DMS 273 (cell line): ENCODE measurements at regions not wholly inside any gene's neighbourhood (a gene's known extent, or its start where the extent isn't known, plus 50 kb on each side); places are given as distances from the start of the nearest gene placed in this dataset.

ENCODE experiments used
- DNase-seq: peaks from one replicate; lab custom pipeline; 2025; ENCODE audit not compliant: unreplicated experiment; lab: John Stamatoyannopoulos, UW

DNA sequence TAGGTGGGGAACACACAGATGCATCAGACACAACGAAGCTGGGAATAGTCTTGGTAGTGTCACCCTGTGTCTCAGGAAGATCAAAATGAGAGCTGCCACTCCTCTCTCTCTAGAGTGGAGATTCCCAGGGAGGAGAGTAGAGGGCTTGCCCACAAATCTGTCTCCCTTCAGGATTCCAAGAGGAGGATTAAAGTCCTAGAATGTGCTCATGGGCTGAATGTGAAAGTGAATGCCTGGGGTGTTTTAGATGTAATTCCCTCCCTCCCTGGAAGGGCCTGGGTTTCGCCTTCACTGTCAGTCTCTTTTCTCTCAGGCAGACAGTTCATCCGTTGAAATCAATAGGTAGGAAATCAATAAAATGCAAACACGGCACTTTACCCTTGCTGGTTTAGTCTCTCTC, 282.6 kb upstream of the PPARGC1A start:
- DNase-seq = no peak

DNA sequence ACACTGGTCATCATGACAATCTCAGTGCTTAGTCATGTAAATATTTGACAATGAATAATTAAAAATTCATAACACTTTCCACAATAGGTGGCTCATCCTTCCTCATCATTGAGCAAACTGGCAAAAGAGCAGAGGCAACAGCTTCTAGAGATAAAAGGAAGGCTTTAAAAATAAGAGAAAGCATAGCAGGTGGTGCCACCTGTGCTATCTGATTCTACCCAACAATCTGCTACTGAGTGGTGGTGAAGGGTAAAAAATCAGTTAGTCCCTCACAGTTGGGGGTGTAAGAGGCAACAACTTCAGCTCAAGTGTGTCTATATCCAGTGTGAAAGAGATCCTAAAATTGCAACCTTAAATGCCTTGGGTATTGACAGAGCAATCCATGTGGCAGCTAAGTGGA, 280.1 kb upstream of the PPARGC1A start:
- DNase-seq = no peak

DNA sequence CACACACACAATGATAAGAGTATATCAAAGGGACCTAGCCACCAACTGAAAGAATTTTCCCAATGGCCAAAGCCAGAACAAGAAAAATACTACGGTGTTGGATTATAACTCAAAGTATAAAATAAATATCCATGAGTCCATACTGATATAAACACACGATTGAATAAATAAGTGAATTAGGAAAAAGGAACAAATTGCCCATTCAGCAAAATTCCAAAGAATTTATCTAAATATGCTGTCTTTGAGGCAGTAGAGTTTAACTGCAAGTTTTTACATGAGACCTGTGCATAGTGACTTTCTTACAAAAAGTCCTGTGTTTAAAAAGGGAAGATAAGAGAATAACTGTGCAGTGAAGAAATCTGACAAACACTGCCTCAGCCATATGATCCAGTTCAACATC, 278.8 kb upstream of the PPARGC1A start:
- no peak for DNase-seq

DNA sequence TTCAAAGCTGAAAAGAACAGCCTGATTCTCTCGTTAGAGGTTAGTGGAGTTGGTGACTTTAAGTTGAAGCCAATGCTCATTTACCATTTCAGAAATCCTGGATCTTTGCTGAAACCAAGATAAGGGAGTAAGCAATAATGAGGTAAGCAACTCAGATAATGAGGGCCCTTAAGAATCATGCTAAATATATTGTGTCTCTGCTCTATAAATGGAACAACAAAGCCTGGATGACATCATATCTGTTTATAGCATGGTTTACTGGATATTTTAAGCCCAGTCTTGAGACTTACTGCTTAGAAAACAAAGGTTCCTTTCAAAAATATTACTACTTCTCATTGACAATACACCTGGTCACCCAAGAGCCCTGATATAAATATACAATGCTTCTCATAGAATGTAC, 276.7 kb upstream of the PPARGC1A start:
- no peak for DNase-seq

DNA sequence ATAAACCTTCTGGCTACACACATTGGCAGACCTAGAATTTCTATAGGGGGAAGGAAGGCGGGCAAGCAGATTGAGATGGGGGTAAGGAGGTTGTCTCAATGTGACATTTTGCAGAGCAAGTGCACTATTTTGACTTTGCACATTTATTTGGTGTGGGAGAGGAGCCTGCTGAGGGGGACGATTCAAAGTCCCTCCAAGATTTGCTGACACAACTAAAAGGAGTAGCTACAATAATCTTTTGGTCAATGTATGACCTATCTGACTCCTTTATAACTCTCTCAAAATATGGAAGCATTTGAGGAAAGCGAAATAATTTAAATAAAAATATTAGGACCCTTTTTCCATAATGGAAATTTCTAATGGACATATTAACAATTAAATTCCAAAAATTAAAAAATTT, 274.9 kb upstream of the PPARGC1A start:
- no peak for DNase-seq

DNA sequence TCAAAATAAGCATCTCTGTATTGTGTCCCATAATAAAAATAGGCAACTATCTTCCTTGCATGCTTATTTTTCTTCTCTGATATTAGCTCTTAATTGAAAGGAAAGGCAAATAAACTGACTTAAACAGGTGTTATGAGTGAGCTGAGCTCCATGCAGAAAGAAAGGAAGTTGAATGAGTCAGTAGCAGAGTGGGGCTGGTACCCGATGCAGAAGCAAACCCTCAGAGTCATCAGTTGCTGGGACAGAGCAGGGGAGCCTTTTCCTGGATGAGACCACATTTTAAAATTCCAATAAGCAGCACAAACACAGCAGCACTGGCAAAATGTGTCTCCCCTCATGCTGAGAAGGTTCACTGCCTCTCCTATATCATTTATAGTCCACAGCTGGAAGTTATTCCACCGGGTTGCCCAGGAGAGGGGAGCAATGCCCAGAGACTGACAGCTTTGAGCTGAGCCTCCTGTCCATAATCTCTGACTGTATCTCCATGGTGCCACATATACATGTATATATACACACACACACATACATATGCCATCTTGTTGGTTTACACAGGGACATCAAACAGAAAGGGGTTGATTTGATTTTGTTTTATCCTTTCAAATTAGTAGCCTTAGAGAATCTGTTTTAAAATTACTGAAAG, 274.3 kb upstream of the PPARGC1A start:
- DNase-seq = no peak

DNA sequence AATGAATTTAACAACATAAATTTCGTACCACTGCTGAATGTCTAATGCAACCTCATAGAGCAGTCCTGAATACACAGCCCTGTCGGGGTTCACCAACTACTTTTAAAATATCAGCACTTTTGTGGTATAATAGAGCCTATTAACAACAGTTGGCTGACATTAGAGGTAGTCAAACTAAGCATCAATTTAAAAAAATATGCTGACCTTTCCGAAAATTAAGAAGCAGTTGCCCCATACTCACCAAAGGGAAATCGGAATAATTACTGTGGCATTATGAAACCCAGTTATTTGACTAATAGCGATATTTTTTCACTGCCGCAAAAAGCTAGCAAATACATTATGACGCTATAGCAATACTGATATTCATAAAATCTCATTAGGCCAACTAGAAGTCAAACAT, 273.5 kb upstream of the PPARGC1A start:
- no peak for DNase-seq

DNA sequence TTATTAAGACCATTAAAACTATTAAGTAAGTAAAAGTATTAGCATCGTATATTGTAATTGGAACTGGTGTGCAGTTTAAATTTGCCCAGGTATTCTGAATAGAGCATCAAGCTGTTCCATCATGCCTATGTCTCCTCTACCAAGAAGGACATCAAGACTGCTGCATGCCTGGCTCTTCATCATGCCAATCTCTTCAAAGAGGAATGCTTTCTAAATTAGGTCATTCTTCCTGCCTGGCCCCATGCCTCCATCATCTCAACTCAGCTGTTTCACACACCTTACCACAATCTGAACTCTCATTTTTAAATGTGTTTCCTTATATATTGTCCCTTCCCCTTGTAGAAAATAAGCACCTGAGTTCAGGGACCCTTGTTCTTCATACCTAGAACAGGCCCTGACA, 270.5 kb upstream of the PPARGC1A start:
- no peak for DNase-seq

DNA sequence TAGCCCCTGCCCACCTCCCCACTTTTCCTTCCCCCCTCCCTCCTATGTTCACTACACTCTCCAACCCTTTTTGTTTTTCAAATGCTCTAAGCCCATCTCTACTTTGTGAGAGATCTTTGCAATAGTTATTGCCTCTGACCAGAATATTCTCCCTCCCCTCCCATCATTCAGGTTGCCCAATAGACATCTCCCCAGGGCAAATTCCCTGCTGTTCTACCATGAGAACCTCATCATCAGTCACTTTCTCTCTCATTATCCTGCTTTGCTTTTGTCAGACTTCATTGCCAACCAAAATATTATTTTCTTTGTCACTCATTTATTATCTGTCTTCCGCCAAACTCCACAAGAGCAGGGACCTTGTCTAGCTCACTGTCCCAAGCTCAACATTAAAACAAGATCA, 268.2 kb upstream of the PPARGC1A start:
- no peak for DNase-seq

DNA sequence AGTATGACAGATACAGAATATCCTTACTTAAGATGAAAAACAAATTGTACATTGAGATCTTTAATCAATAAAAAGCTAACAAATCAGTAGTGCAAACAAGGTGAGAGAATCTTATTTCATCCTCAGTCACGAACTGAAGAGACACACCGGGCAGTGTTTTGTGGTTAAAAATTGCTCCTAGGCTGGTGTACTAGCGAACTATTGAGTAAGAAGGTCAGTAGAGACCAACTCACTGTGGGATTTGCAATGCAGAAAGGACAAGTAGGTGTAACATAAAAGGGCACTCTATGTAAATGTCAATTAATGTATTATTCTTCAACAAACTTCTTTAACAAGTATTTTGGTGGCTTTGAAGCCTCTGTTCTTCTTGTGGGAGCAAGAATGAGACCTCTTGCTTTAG, 260.2 kb upstream of the PPARGC1A start:
- DNase-seq = no peak

DNA sequence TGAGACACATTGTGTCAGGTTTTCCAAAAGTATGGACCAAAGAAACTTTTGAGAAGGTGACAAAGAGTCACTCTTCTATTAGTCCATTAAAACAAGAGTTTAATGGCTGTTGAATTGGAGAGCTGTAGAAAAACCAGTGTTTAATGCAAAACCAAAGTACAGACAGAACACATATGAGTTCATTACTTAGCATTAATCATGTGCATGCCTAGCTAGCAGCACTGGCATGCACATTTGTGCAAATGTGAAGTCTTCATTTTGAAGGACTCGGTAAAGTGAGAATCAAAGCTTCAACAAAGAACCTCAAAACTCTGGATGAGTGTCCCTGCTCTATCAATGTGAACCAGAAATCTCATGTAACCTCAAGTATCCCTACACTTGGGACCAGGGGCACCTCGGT, 256.3 kb upstream of the PPARGC1A start:
- no peak for DNase-seq

DNA sequence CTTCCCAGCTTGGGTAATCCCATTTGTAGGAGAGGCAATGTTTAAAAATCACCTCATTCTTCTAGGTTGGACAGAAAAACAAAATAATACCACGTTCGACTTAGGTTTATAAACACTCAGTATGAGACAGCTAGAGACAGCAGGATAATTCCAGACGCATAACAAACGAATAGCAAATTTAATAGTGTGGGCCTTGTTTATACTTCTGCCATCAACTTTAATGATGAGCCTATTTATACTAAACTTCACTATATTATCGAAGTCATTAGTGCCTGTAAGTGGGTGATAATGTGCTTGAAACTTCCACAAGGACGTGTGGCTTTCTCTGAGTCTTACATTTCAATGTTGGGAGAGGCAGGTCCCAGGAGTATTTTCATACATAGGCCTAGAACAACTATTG, 255.7 kb upstream of the PPARGC1A start:
- no peak for DNase-seq

DNA sequence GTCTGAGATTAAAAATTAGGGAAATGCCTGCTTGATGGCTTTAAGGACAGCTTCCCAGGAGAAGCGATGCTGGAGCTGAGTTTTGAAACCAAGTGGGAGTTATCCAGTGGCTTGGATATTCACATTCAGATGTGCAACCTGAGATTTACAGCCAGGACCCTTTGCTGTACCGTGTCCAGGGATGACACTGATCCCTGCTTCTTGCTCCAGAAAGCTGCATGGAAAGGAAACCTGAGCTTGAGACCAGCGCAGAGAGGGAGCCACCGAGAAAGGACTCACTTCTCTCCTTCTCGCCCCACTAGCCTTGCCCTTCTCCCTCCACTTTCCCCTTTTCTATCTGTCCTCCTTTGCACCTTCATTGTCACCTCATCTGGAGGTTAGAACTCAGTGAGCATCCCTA, 254.5 kb upstream of the PPARGC1A start:
- no peak for DNase-seq

DNA sequence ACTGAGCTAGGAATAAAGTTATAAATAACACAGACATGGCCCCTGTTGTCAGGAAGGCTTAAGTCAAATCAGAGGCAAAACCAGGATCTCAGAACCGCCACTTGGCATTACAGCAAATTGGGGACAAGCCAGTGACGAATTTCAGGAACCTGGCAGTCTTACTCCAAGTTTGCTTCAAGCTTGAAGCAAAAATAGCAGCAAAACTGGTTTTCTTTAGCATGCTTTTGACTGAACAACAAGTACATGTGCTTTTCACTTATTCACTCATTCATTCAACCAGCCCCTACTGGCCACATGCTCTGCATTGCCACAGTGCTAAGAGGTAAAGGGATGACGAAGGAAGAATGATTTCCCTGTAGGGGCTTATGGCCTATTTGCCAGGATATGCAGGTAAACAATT, 253.9 kb upstream of the PPARGC1A start:
- DNase-seq = no peak

DNA sequence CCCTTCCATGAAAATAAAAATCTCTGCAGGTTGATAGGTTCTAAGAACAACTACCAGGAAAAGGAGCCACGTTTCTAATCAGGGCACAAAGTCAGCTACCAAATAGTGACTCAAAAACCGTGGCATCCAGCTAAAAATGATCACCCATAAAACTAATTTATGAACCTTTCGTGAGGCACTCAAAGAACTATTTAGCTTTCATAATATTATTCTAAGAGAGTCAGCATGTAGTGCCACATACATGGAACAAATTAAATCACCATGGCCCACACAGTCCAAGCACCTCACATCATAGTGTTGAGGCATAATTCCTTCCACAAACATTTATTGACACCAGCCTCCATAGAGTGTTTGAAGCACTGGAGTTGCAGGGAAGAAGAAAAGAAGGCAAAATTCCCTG, 252.0 kb upstream of the PPARGC1A start:
- no peak for DNase-seq

DNA sequence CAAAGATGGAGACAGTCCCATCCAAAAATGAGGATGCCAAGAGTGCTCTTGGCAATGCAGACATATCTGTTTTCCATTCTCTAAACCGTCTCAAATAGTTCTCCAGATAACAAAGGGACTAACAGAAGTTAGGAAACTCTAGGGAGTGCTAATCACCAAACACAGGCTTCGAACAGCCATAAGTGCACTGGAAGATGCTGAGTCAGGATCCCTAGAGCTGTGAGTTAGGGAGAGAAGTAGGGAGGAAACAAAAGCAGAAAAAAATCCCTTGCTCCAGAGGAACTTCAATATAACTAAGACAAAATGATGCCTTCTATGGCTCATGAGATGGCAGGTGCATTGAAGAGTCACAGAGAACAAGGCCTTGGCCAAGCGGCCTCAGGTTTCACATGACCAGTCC, 251.0 kb upstream of the PPARGC1A start:
- DNase-seq = no peak

DNA sequence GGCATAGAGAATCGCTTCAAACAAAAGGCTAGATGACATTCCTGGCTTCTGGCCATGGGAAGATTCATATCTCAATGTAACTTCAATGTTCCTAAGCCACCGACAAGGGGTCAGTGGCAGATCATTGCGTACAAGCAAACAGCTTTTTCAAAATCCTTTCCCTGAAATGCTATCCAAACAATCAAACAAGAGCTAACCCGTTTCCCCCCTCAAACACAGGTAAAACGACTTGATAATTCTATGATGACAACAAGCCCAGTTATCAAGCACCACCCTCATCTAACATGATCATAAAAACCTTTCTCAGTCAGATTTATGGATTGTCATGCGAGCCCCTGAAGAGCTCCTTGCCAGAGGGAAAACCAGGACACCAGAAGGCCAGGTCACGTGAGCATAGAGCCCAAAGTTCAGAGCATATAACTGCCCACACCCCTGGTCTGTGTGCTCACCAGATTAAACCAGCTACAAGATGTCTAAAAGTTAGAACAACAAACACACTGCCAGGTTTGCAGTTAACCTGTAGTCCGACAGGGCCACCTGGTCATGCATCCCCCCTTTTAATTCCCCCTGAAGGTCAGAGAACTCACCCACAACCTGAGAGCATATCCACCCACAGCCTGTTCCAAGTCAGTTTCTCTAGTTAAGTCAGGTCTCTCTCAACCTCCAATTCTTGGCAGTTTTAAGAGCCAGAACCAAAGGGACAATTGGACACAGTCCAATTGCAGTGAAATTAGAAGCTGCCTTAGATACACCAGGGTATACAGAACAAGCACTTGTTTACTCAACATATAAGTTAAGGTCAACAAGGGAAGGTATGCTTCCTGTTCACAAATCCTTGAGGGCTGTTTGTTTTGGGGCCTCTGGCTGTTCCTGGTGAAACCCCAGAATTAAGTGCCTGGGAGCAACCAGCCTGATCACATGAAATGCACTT, 248.1 kb upstream of the PPARGC1A start:
- DNase-seq = no peak

DNA sequence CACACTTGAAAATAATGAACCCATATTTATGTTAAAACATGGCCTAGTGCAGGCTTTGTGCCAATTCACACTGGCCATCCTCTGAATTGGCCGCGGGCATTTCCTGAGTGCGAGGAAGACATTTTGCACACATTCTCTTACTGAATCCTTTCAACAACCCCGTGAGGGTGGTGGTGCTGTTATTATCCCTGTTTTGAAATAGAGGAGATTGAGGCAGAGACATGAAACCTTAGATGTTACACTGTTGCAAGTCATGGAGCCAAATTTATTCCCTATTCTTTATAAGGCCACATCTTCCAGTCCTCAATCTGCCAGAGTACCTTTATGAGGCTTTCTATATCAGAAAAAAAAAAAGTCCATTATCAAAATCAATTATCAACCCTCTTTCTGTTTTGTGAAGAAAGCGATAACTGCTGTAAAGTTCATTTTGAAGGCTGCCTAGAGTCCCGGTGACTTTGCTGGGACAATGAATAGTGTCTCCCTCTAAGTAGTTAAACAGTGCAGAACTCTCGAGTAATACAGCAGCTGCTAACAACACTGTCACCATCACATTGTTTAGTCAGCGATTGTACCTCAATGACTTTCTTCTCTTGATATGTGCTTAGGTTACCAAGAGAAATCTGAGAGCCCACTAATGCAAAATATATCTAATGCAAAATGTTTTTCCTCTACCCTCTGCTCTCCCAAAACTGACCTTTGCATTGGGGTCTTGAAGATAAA, 242.3 kb upstream of the PPARGC1A start:
- no peak for DNase-seq

DNA sequence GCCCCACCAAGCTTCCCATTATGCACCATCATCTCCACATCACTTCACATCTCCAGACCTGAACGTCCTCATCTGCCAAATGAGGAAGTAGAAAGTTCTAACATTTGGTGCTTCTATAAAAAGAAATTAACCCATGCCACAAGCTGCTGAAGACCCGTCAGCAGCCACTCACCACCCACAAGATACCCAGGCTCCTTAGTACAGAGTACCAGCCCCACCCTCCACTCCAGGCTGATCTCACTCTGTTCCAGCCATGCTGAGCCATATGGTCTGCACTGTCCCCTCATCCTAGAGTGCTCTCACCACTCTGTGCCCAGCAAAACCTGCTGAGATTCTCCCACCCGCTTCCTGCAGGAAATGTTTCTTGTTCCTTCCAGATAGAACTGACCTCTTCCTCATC, 240.8 kb upstream of the PPARGC1A start:
- DNase-seq = no peak

DNA sequence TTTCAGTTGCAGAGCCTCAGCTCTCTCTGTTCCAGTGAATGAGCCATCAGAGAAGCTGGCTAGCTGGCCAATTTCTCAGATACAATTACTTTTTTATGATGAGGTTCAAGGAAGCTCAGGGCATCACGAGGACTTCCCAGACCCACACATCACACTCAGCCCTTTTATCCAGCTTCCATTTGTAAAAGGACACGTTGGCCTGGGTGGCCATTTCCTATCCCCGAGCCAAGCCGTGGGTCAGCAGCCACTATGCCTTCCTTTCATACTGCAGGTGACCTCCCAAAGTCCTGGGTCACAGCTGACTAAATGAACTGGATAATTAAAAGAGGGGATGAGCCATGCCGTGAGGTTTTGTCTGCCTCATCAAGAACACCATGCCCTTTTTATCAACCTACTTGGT, 236.9 kb upstream of the PPARGC1A start:
- no peak for DNase-seq

DNA sequence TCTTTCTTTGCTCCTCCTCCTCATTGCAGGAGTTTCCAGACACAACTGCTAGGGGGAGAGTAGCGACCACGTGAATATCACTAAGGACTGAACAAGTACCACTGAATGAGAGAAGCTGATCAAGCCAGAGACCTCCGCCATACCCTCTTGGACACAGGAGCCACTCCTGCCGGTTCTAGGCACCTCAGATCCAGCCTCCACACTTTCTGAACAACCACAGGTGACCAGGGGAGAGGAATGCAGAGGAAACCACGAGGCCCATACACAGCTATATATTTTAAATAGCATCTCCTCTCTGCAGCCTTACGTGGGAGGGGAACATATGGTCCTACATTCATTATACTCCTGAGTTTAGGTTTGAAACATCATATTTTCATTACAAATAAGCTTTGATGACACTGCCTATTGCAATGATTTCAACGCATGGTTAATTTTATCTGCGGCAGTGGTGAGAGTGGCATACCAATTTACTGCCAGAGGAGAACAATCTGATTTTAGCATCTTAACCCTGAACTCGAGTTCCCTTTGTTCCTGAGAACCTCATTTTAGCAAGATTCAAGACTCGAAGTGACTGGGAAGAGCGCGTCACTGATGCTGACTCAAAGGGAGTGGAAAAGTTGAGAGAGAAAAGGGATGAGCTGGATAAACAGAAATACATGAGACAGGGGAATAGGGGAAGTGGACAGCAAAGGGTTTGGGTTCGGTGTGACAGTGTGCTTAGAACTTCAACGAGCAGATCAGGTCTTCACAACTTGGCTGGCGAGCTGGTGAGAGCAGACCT, 231.7 kb upstream of the PPARGC1A start:
- DNase-seq = no peak
